HG03442 (cell line): ENCODE measurements at regions not wholly inside any gene's neighbourhood (a gene's known extent, or its start where the extent isn't known, plus 50 kb on each side); places are given as distances from the start of the nearest gene placed in this dataset.
"Not testable (repeated sequence)": the region's sequence is repeated elsewhere in the genome, so short reads cannot be mapped to it uniquely, and the experiment has no call there.

Source experiments
- ATAC-seq: cut with Tn5 transposase; IDR thresholded peaks from one replicate; pipeline ENCODE4 v1.9.1; 2021; ENCODE audit warnings: mild to moderate bottlenecking, moderate library complexity; ENCODE audit not compliant: unreplicated experiment

- no peak for ATAC-seq
Measured at GRCh38 chr1:47656719-47657685, 219.2 kb downstream of the FOXD2 start.

- ATAC-seq, result no peak
Measured at GRCh38 chr1:47658161-47658920, 220.5 kb downstream of the FOXD2 start.

- no peak for ATAC-seq
Measured at GRCh38 chr1:47659146-47659545, 221.3 kb downstream of the FOXD2 start.

- ATAC-seq, result no peak
Measured at GRCh38 chr1:47660622-47661021, 222.8 kb downstream of the FOXD2 start.

GRCh38 chr1:47661040-47661439 lies 223.2 kb downstream of the FOXD2 start:
- no peak for ATAC-seq

DNA sequence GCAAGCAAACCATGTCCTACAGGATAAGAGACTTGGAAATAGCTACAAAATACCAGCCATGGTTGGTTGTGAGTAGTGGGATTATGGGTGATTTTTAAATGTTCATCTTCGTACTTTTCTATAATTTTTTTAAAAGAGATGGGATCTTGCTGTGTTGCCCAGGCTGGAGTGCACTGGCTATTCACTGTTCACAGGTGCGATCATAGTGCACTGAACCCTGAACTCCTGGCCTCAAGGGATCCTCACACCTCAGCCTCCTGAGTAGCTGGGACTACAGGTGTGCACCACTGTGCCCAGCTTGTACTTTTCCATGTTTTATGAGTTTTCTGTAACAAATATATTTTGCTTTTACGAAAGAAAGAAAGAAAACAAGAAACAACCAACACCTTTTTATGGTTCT lies 224.2 kb downstream of the FOXD2 start:
- ATAC-seq, result no peak

GRCh38 chr1:47663286-47663685 lies 225.4 kb downstream of the FOXD2 start:
- ATAC-seq, result no peak

DNA sequence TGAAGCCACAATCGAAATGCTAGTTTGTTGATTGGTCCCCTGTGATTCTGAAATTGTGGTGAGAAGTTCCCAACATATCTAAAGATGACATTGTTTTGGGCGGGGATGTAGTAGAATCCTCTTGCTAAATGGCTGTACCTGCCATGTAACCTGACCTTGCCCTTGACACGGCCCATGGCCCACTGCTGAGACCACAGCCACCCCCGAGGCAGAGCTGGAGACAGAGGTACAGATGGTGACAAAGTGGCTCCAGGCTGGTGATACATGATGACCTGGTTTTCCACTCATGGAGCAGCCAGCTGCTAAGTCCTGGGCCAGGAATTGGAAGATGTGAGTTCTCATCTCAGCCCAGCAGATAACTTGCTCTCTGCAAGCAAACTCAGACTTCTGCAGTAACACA lies 226.5 kb downstream of the FOXD2 start:
- no peak for ATAC-seq

GRCh38 chr1:47664896-47665295 lies 227.1 kb downstream of the FOXD2 start:
- ATAC-seq, result not testable (repeated sequence)

DNA sequence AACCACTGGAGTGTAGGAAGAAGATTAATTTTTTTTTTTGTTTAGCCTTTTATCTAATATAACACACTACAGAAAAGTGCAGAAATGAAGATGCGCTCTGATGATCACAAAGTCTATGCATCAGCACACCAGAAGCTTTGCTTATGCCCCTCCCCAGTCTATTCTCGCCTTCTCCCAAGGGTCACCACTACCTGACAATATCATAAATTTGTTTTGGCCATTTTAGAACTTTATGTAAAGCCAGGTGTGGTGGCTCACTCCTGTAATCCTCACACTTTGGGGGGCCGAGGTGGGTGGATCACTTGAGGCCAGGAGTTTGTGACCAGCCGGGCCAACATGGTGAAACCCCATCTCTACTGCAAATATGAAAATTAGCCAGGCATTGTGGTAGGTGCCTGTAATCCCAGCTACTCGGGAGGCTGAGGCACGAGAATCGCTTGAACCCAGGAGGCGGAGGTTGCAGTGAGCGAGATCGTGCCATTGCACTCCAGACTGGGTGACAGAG lies 231.3 kb downstream of the FOXD2 start:
- no peak for ATAC-seq

- no peak for ATAC-seq
Measured at GRCh38 chr1:47672622-47673021, 234.8 kb downstream of the FOXD2 start.

- no peak for ATAC-seq
Measured at GRCh38 chr1:47674189-47674588, 236.3 kb downstream of the FOXD2 start.

- ATAC-seq, result no peak
Measured at GRCh38 chr1:47675047-47675675, 237.3 kb downstream of the FOXD2 start.

GRCh38 chr1:47675721-47676120 lies 237.9 kb downstream of the FOXD2 start:
- no peak for ATAC-seq

GRCh38 chr1:47676311-47677054 lies 238.6 kb downstream of the FOXD2 start:
- ATAC-seq, result no peak

DNA sequence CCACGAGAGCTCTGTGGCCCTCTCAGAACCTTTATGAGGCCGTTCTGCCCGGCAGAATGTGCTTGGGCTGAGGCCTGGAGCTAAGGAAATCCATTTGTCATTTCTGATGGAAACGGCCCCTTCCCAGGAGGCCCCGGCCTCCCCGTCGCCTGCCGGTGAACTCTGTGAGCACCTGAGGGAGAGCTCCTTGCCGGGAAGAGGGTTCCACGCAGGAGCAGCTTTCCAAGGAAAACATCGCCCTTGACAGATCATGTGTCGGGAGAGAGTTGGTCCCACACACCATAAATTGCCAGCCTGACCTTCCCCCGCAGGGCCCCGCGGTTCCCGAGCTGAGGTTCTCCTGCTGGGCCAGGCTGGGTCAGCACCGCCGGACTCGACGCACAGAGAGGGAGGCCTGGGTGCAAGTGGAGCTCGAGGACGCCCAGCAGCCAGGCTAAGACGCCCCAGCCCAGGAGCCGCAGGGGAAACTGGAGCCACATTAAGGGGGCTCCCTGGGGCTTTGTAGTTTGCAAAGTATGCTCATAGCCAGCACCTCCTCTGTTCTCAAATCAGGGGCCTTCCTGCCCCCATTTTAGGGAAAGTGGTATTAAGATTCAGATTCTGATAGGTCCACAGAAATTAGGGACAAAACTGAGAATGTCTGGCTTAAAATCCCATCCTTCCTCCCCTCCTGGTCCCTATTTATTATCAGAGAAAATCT lies 239.5 kb downstream of the FOXD2 start:
- ATAC-seq, result no peak

GRCh38 chr1:47678464-47678980 lies 240.7 kb downstream of the FOXD2 start:
- ATAC-seq, result no peak

DNA sequence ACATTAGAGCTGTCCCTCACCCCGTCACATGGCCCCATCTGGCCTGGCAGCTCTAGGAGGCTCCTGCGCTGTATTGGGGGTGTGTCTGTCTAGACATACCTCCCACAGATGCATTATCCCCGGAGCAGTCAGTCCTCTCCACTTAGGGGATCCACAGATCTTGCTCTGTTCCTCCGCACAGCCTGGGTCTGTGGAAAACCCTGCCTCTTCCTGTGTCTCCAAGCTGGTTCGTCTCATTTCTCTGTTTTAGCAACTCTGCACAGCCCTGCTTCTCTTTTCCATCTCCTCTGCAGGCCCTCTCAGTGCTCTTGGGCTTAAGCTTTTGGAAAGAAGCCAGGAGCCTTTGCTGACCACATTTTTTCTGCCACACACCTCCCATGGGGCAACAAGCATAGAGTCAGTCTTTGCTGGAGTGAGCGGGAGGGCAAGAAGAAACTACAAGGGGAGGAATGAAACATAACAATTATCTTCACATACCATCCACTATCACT lies 241.5 kb downstream of the FOXD2 start:
- no peak for ATAC-seq

DNA sequence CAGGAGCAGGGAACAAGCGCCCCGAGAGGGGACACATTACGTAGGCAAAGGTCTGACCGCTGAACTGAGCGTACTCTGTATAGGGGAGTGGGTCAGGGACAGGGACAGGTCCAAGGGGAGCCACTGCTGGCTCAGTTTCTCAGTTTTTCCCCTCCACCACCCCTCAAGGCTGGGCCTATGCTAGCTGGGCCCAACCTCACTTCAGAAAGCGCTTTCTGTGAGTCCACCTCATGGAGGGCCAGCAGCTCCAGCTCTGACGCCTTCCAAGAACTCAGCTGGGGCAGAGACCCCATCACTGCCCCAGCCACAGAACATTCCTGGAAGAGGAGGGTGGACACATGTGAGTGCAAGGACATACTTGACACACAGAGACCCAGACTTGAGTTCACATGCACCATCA lies 242.0 kb downstream of the FOXD2 start:
- ATAC-seq, result no peak
